ENCODE measurements at regions not wholly inside any gene's neighbourhood (a gene's known extent, or its start where the extent isn't known, plus 50 kb on each side); places are given as distances from the start of the nearest gene placed in this dataset.
"Not testable (repeated sequence)": the region's sequence is repeated elsewhere in the genome, so short reads cannot be mapped to it uniquely, and the experiment has no call there.

DNA sequence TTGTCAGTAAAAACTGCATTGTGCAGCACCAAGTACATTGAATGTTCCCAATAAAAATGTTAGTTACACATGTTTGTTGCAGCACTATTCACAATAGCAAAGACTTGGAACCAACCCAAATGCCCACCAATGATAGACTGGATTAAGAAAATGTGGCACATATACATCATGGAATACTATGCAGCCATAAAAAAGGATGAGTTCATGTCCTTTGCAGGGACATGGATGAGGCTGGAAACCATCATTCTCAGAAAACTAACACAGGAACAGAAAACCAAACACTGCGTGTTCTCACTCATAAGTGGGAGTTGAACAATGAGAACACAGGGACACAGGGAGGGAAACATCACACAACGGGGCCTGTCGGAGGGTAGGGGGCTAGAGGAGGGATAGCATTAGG, 401.3 kb upstream of the NR5A2 start:
- not testable (repeated sequence) for DNase-seq (ENCODE audit: low read depth)

DNA sequence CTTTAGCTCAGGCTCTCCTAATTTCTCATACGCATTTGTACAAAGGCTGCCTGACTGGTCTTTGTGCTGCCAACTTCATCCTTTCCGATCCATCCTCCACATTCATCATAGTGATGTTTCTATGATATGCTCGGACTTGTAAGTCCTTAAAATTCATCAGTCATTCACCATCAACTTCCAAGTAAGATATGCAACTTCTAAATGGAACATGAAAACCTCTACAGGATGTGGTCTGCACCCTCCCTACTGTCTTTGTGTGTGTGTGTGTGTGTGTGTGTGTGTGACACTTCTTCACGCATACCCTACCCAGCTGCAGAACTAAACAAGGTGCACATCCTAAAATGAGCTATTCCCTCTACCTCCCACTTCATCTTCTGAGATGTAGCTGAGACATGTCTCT, 397.9 kb upstream of the NR5A2 start:
- no peak for DNase-seq (ENCODE audit: low read depth)

DNA sequence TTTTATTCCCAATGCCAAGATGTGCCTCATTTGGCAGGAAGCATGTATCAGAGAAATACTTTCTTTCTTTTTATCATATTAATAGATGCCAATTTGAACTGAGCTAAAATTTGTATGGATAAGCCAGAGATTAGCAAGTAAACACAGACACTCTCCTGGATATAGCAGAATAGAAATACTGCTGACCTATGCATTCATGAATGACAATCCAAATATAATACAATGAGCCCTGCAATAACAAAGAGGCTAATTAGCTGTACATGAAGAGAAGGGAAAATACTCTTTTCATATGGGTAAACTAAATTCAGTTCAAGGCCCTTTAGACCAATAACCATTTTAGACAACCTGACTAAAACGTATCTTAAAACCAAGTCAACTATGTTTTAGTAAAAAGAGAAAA, 388.1 kb upstream of the NR5A2 start:
- no peak for DNase-seq (ENCODE audit: low read depth)

DNA sequence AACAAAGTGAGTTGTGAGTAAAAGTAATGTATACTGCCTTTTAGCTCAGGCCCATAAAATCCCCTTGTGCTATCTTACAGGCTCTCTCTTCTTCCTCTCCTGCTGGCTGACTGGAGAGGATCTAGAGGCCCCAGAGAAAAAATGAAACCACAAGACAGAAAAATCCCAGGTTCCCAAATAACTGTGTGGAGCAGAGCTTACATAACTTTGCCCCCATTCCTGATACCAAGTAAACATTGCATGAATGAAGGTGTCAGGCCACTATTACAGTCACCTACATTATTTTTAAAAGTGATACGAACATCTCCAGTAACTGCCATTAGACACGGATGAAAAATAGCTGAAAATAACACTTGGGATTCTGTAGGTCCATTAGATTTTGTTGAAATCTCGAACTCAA, 386.0 kb upstream of the NR5A2 start:
- DNase-seq (ENCODE audit: low read depth) = no peak

DNA sequence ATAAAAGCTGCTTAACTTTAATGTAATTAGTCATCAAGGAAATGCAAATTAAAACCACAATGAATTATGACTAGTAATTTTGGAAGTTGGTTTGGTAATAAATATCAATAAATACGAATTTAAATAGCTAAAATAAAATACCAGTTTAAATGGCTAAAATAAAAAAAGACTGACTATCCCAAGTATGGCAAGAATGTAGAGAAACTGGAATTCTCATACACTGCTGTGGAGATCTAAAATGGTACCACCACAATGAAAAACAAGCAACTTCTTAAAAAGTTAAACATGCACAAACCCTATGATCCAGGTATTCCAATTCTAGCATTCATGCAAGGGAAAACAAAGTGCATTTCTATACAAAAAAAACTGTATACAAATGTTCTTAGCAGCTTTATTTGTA, 382.6 kb upstream of the NR5A2 start:
- no peak for DNase-seq (ENCODE audit: low read depth)

DNA sequence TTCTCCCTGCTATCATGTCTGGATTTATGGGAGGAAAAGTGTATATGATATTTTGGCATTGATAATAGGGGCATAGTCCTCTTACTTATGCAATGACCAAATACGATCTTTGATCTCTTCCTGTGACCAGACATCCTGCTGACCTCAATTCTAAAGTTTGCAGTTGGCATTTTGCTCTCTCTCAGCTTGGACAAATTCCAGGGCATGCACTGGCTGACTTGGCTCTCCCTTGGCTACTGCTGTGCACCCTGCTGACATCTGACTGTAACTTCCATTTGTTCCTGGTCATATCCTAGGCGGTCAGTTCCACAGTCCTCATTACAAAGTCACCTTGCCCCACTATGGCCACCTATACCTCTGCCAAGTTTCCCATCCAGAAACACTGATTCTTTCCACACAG, 380.7 kb upstream of the NR5A2 start:
- DNase-seq (ENCODE audit: low read depth) = no peak

DNA sequence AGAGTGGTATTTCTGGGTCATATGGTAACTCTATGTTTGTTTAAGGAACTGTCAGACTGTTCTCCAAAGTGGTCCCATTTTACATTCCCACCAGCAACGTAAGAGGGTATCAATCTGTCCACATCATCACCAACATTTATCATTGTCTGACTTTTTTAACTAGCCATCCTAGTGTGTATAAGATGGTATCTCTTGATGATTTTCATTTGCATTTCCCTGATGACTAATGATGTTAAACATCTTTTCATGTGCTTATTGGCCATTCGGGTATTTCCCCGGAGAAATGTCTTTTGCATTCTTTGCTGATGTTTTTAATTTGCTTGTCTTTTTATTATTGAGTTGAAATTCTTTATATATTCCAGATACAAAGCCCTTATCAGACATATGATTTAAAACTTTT, 370.1 kb upstream of the NR5A2 start:
- no peak for DNase-seq (ENCODE audit: low read depth)

DNA sequence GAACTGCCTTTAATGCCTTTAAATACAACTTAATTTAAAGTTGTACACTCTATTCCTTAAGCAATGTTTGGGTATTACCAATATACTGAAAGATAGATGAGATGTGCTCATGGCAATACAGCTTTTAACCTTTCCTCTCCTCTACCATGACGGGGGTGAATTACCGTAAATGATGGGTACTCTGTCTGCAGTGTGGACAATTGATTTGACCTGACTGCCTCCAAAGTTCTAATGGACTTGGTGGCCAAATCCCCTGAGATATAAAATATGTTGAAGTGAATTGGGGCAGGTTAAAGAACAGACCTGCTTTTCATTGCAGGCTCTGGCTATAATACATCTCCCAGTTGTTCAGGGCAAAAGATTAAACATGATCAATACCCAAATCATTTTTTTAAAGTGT, 367.4 kb upstream of the NR5A2 start:
- no peak for DNase-seq (ENCODE audit: low read depth)

DNA sequence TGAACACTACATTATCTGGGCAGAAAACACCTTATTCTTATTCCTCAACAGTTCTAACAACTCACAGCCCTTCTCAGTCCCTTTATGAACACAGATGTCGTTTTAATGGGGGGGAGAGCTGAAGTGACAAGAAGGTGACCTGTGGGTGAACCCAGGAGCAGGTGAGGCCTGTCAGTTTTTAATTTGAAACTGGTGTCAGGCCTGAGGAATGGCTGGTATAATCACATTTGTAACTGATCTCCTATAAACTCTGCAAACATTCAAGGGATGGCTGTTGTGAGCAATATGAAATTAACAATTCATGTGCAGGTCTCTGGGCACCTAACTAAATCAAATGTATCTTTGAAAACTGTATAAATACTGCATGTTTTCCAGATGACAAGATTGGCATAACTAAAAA, 362.1 kb upstream of the NR5A2 start:
- DNase-seq (ENCODE audit: low read depth) = no peak

DNA sequence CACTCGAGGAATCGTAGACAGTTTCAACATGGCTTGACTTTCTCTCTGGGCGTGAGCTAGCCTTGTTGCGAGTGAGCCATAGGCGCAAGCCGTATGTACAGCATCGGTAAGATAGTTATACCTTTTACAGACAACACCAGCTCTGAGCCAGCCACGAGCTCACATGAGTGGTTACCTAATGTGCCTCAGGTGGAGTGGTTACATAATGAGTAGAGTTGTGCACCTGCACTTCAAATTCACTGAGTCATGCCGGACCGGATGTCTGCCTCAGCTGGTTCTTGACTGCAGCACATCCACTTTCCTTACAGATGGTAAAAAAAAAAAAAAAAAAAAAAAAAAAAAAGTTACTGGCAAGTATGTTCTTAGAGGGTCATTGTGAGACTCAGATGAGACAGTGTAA, 360.4 kb upstream of the NR5A2 start:
- no peak for DNase-seq (ENCODE audit: low read depth)

DNA sequence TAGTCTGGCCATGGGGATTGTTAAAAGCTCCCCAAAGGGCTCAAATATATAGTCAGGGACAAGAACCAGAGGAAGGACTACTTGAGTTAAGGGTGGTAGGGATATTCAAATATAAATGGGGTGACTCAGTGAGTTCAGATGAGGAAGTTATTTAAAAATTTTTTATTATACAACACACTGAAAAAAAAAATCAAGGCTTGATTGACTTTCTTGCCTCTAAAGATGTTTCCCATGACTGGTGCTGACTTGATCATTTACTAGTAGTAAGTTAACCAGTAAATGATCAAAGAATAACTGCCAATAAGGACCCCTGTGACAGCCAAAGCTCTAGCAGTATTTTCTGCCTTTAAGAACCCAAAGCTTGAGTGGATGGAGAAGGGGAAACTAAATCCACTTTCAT, 357.6 kb upstream of the NR5A2 start:
- no peak for DNase-seq (ENCODE audit: low read depth)

DNA sequence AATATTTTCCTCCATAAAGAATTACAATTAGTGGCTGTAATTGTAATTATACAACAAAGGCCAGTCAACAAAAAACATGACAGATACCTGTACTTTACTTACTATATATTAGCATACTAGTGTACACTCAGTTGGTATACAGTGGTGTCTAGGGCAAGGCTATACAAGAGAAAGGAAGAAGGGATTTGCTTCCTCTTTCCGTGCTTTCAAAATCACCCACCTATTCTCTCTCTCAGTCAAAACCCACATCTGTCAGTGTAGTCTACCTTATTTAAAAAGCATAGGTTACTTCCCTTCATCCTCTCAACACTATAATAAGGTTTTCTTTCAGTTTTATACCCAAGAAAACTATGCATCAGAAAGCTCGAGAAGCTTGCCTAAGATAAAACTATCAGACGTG, 355.8 kb upstream of the NR5A2 start:
- DNase-seq (ENCODE audit: low read depth) = no peak

DNA sequence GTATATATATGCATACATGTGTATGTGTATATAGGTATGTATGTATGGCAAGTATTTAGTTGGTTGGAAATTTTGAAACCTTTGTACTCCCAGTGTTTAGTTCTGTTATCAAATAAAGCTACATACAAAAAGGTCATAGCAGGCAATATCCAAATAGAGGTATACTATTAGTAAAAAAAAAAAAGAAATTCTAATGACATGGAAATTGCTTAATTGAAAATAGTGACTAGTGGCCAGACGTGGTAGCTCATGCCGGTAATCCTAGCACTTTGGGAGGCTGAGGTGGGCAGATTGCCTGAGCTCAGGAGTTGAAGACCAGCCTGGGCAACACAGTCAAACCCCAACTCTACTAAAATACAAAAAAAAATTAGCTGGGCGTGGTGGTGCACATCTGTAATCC, 351.6 kb upstream of the NR5A2 start:
- DNase-seq (ENCODE audit: low read depth) = no peak

DNA sequence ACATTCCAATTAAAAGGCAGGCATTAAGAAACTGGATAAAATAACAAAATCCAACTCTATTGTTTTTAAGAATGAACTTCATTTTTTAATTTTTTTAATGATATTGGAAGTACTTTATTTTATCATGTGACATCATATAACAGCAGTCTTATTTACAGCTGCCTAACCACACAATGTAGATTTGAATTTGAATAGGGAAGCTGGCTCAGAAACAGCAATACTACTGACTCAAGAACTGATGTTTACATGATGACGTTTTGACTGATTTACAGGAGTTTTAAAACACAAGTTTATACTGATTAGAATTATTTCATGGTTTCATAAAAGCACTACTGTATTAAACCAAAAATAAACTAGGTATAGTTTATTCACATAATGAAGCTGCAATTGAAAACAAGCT, 348.7 kb upstream of the NR5A2 start:
- no peak for DNase-seq (ENCODE audit: low read depth)

DNA sequence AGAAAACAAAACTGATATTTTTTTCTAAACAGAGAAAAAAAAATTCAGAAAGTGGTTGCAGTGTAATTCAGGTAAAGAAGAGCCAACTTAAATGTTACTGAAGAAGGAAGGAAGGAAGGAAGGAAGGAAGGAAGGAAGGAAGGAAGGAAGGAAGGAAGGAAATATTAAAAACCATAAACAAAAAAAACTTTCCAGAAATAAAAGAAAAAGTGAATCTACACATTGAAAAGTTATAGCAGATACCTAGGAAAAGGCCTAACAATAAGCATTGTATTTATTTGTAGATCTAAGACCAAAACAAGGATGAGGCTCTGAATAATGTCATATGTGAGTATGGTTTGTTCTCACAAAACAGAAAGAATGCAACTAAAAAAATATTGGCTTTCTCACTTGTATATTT, 345.4 kb upstream of the NR5A2 start:
- DNase-seq (ENCODE audit: low read depth) = no peak

DNA sequence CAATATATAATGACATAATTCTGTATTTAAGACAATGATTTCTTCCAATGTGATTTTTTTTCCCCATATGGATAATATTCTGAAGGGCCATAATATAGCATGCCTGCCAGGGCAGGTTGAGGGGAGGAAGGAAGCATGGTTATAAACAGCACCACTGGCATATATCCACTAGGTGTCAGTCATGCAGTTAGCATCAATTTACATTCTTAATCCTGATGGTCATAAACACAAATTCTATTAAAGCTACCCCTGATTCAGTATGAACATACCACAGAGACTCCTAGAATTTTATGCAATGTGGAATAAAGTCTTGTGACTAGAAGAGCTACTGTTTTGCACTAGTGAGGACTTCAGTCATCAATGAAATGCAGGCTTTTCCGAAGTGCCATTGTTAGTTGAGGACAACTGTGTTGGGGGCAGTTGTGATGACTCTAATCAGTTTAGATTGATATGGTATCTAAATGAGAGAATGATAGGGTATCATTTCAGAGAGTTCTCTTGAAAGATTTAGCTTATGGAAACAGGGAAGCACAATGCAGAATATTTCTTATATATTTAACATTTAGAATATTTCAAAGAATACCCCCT, 342.7 kb upstream of the NR5A2 start:
- DNase-seq (ENCODE audit: low read depth) = peak; percentile 64

DNA sequence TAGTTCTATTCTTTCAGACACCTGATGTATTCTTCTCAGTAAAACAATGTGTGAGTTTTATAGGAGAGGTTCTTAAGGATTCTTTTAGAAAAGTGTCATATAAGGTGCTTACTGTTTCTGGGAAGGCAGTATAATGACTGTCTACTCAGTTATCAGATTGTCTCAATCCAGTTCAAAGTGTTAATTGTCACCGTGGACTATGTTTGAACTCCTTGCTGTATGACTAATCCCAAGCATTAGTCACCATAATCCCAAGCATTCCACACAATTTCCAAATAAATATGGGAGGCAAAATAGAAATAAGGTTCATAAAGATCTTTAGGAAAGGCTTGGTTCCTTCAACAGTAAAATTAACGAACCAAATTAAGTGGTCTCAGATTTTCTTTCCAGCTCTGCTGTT, 342.1 kb upstream of the NR5A2 start:
- peak; percentile 69 for DNase-seq (ENCODE audit: low read depth)

DNA sequence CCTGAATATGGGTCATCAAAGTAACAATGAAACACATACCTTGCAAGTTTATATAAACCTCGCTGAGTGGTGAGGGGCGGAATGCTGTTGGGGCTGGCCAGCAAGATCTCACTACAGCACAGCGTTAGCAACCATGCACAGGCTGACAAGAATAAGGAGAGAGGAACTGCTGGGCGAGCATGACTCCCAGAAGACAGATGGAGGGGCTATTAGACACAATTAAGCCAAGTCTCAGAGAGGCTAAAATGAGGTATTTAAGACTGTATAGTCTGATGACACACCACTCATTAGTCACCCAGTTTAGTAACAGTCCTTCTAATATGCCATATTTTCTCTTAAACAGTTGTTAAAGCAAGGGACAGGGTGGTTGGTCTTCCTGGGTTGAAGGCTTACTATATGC, 340.2 kb upstream of the NR5A2 start:
- peak; percentile 9 for DNase-seq (ENCODE audit: low read depth)

DNA sequence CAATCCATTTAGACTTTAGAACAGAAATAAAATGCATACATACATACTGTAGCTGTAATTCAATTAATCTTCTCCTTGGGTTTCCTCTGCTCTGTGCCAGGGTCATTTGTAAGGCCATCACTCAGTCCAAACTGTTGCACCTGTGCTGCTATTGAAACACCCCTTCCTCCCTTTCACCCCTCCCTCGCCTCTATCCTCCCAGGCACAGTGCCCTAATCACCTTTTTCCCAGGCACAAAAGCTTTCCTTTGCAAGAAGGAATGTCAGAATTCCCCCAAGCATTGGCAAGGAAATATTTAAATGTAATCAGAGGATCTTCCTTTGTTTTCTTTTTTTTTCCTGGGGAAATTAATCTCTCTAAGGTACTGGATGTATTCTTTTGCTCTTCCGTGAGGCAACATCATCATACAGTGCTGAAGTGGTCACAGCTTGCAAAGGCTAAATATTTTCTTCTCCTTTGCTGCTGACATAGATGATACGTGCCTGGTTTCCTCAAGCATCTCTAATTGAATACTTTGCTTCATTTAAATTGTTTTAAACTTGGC, 339.3 kb upstream of the NR5A2 start:
- no peak for DNase-seq (ENCODE audit: low read depth)

DNA sequence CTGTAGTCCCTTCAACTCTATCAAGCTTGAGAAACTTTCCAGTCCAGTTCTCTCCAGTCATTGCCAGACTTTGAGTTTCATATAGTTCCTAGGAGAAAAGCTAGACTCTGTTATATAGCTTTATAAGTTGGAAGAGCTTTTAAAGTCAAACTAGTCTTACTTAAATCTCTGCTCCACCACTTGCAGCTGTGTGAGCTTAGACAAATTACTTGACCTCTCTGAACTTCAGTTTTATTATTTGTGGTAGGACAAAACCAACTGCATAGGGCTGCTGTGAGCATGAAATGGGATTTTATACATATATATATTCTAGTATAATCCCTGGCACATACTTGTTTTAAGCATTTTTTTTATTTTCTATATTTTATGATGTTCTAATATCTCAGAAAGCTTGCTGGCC, 338.7 kb upstream of the NR5A2 start:
- no peak for DNase-seq (ENCODE audit: low read depth)

DNA sequence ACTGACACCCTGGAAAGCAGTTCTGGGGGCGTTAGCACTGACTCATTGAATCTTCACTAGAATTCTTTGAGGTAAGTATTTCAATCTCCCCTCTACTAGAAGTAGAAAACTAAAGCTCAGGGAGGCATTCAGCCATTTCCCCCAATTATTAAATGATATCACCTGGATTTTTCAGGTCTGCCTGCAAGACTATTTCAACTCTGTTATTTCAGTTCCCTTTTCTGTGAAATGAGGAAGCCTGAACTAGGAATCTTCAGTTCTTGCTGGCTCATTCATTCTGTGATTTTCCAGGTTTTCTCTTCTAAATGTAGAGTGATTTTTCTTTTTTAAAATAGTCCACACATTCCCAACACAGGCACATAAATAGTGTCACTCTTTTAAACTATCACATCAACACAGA, 337.0 kb upstream of the NR5A2 start:
- no peak for DNase-seq (ENCODE audit: low read depth)

DNA sequence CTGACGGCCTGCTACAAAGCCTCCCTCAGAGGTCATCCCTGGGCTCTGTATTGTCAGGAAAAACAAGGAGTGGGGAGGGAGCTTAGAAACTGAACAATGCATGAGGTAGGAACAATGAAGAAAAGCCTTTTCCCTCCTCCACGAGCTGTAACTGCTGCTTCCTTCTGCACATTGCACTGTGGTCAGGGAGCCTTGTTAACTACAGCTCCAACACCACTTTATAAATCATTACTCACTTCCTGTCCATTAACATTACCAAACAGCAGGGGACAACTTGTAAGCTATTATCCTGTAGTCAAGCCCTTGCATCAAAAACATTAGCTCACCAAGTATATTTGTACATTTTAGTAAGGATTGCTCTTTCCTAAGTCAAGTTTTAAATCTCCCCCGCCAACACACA, 336.0 kb upstream of the NR5A2 start:
- peak; percentile 80 for DNase-seq (ENCODE audit: low read depth)

DNA sequence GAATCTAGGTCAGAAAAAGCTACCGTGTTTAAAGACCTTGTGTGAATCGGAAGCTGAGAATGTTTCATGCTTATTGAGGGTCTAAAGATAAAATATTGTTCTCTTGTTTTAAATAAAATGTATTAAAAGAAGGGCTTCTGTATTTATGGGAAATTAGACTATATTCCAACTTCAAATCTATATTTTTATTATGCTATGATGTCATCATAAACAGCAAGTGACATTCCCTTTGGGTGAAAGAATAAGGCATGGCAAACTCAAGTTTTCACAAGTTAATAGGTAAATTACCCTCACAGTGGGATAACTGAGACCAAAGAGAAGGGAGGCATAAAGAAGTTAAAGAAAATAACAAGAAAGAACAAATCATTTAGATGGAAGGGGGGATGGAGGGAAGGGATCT, 333.8 kb upstream of the NR5A2 start:
- DNase-seq (ENCODE audit: low read depth) = no peak

DNA sequence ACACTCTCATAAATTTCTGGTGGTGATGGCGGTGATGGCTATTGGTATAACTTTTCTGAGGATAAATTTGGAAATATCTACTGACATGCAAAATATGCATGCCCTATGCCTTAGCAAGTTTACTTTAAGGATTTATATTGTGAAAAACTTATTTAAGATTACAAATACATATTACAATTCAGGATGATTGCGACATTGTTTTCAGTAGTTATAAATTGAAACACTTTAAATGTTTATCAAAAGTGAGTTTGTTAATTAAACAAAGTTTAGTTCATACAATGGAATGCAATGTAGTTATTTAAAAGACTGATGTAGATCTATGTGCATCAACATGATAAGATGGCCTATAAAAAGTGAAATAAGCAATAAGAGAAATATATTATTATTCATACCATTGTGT, 331.3 kb upstream of the NR5A2 start:
- DNase-seq (ENCODE audit: low read depth) = no peak

DNA sequence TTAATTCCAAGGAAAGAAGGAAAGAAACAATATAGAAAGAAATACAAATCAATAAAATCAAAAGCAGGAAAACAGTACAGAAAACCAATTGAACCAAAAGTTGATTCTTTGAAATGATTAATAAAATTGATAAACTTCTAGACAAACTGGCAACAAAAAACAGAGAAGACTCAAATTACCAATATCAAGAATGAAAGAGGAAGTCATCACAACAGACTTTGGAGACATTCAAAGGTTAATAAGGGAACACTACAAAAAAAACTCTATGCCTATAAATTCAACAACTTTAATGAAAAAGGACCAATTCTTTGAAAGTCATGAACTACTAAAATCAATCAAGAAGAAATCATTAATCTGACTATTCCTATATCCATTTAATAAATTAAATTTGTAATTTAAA, 329.3 kb upstream of the NR5A2 start:
- DNase-seq (ENCODE audit: low read depth) = no peak
